GM12878 (cell line): ENCODE measurements at regions not wholly inside any gene's neighbourhood (a gene's known extent, or its start where the extent isn't known, plus 50 kb on each side); places are given as distances from the start of the nearest gene placed in this dataset.

Experiments
- CBX3 ChIP-seq: fragments of 200-600 bp; sonication (generic); IDR thresholded peaks from 2 replicates; pipeline ENCODE4 v1.6.1; 2016; ENCODE audit warnings: low read depth, borderline replicate concordance
- EP300 ChIP-seq, 2 experiments: fragments of 150-350 bp in 1 of 2; IDR thresholded peaks; 2 replicates each; pipeline ENCODE4 v1.6.1; 2011 to 2012; ENCODE audit warnings: low read depth in 2 of 2, low read length in 2 of 2, borderline replicate concordance in 1 of 2, improper control_type of control experiment in 1 of 2, inconsistent platforms in 1 of 2; ENCODE audit not compliant: control insufficient read depth in 1 of 2
- HDAC2 ChIP-seq: fragments of 200-600 bp; sonication (generic); IDR thresholded peaks from 2 replicates; pipeline ENCODE4 v1.6.1; 2017
- POLR2AphosphoS5 ChIP-seq: IDR thresholded peaks from 2 replicates; pipeline ENCODE4 v1.6.1; 2011; ENCODE audit warnings: mild to moderate bottlenecking, low read length, inconsistent platforms
- RFX5 ChIP-seq: IDR thresholded peaks from 2 replicates; pipeline ENCODE4 v1.6.1; 2011; ENCODE audit warnings: low read depth, low read length, improper control_type of control experiment
- ZZZ3 ChIP-seq: IDR thresholded peaks from 2 replicates; pipeline ENCODE4 v1.6.1; 2011; ENCODE audit warnings: low read depth; ENCODE audit not compliant: control insufficient read depth, insufficient read length
- TF ChIP-seq, protein P1 (sequence below), 3 experiments: IDR thresholded peaks in 2 of 3; conservative IDR thresholded peaks in 1 of 3; 2 replicates each; pipeline ENCODE4 v1.5.1; 2011; ENCODE audit warnings: low read depth in 3 of 3, low read length in 3 of 3, mild to moderate bottlenecking in 3 of 3, control low read depth in 2 of 3, moderate library complexity in 2 of 3, inconsistent platforms in 1 of 3, mixed read lengths in 1 of 3; ENCODE audit not compliant: control insufficient read depth in 2 of 3, insufficient read depth in 1 of 3; ENCODE audit errors: extremely low read depth in 1 of 3
- TF ChIP-seq, protein P2 (sequence below): fragments of 450-650 bp; formaldehyde crosslinking; IDR thresholded peaks from 2 replicates; pipeline ENCODE4 v1.5.0; 2022; ENCODE audit warnings: mild to moderate bottlenecking, missing genetic modification characterization
- TF ChIP-seq, protein P3 (sequence below): IDR thresholded peaks from 2 replicates; pipeline ENCODE4 v1.6.1; 2011; ENCODE audit warnings: borderline replicate concordance, low read depth, mild to moderate bottlenecking, moderate library complexity, low read length; ENCODE audit not compliant: insufficient read depth, poor library complexity, severe bottlenecking
- TF ChIP-seq, protein P4 (sequence below): IDR thresholded peaks from 2 replicates; pipeline ENCODE4 v1.6.1; 2011; ENCODE audit warnings: low read depth, low read length, improper control_type of control experiment, borderline replicate concordance
- TF ChIP-seq, protein P5 (sequence below): fragments of 450-650 bp; formaldehyde crosslinking; IDR thresholded peaks from 2 replicates; pipeline ENCODE4 v1.4.0; 2022; ENCODE audit warnings: mild to moderate bottlenecking, moderate library complexity

DNA sequence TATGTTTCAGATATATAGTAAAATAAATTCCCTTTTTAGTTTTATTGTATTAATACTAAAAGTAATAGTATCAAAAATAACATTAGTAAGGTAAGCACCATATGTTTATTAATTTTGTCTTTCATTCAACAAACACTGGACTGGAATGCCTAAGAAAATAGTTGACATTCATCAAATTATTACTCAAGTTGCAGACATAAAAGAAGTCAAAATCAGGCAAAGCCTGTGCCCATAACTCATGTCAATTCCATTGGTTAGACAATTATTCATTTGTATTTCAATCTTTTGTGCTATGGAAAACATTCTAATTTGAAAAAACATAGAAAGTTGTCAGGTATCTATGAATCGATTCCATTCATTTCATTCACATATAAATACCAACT is 158.9 kb downstream of the CEMIP2 start:
- no peak for TF ChIP-seq EP300 (IDR thresholded peaks at IDR 0.05; ENCODE audit: borderline replicate concordance in 1 of 2, control insufficient read depth in 1 of 2, low read depth in 2 of 2, low read length in 2 of 2)
- TF ChIP-seq, protein P1, sequence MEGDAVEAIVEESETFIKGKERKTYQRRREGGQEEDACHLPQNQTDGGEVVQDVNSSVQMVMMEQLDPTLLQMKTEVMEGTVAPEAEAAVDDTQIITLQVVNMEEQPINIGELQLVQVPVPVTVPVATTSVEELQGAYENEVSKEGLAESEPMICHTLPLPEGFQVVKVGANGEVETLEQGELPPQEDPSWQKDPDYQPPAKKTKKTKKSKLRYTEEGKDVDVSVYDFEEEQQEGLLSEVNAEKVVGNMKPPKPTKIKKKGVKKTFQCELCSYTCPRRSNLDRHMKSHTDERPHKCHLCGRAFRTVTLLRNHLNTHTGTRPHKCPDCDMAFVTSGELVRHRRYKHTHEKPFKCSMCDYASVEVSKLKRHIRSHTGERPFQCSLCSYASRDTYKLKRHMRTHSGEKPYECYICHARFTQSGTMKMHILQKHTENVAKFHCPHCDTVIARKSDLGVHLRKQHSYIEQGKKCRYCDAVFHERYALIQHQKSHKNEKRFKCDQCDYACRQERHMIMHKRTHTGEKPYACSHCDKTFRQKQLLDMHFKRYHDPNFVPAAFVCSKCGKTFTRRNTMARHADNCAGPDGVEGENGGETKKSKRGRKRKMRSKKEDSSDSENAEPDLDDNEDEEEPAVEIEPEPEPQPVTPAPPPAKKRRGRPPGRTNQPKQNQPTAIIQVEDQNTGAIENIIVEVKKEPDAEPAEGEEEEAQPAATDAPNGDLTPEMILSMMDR (IDR thresholded peaks at IDR 0.05 in 2 of 3, conservative IDR thresholded peaks at IDR 0.05 in 1 of 3; ENCODE audit: control insufficient read depth in 2 of 3, extremely low read depth in 1 of 3, insufficient read depth in 1 of 3, low read depth in 3 of 3, low read length in 3 of 3): no peak
- TF ChIP-seq, protein P2, sequence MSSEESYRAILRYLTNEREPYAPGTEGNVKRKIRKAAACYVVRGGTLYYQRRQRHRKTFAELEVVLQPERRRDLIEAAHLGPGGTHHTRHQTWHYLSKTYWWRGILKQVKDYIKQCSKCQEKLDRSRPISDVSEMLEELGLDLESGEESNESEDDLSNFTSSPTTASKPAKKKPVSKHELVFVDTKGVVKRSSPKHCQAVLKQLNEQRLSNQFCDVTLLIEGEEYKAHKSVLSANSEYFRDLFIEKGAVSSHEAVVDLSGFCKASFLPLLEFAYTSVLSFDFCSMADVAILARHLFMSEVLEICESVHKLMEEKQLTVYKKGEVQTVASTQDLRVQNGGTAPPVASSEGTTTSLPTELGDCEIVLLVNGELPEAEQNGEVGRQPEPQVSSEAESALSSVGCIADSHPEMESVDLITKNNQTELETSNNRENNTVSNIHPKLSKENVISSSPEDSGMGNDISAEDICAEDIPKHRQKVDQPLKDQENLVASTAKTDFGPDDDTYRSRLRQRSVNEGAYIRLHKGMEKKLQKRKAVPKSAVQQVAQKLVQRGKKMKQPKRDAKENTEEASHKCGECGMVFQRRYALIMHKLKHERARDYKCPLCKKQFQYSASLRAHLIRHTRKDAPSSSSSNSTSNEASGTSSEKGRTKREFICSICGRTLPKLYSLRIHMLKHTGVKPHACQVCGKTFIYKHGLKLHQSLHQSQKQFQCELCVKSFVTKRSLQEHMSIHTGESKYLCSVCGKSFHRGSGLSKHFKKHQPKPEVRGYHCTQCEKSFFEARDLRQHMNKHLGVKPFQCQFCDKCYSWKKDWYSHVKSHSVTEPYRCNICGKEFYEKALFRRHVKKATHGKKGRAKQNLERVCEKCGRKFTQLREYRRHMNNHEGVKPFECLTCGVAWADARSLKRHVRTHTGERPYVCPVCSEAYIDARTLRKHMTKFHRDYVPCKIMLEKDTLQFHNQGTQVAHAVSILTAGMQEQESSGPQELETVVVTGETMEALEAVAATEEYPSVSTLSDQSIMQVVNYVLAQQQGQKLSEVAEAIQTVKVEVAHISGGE: no peak
- TF ChIP-seq POLR2AphosphoS5: no peak
- no peak for TF ChIP-seq ZZZ3
- no peak for TF ChIP-seq RFX5
- TF ChIP-seq, protein P3, sequence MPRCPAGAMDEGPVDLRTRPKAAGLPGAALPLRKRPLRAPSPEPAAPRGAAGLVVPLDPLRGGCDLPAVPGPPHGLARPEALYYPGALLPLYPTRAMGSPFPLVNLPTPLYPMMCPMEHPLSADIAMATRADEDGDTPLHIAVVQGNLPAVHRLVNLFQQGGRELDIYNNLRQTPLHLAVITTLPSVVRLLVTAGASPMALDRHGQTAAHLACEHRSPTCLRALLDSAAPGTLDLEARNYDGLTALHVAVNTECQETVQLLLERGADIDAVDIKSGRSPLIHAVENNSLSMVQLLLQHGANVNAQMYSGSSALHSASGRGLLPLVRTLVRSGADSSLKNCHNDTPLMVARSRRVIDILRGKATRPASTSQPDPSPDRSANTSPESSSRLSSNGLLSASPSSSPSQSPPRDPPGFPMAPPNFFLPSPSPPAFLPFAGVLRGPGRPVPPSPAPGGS: no peak
- TF ChIP-seq, protein P4, sequence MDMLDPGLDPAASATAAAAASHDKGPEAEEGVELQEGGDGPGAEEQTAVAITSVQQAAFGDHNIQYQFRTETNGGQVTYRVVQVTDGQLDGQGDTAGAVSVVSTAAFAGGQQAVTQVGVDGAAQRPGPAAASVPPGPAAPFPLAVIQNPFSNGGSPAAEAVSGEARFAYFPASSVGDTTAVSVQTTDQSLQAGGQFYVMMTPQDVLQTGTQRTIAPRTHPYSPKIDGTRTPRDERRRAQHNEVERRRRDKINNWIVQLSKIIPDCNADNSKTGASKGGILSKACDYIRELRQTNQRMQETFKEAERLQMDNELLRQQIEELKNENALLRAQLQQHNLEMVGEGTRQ: no peak
- TF ChIP-seq, protein P5, sequence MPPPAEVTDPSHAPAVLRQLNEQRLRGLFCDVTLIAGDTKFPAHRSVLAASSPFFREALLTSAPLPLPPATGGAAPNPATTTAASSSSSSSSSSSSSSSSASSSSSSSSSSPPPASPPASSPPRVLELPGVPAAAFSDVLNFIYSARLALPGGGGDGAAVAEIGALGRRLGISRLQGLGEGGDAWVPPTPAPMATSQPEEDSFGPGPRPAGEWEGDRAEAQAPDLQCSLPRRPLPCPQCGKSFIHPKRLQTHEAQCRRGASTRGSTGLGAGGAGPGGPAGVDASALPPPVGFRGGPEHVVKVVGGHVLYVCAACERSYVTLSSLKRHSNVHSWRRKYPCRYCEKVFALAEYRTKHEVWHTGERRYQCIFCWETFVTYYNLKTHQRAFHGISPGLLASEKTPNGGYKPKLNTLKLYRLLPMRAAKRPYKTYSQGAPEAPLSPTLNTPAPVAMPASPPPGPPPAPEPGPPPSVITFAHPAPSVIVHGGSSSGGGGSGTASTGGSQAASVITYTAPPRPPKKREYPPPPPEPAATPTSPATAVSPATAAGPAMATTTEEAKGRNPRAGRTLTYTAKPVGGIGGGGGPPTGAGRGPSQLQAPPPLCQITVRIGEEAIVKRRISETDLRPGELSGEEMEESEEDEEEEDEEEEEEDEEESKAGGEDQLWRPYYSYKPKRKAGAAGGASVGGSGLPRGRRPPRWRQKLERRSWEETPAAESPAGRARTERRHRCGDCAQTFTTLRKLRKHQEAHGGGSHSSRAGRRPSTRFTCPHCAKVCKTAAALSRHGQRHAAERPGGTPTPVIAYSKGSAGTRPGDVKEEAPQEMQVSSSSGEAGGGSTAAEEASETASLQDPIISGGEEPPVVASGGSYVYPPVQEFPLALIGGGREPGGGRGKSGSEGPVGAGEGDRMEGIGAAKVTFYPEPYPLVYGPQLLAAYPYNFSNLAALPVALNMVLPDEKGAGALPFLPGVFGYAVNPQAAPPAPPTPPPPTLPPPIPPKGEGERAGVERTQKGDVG (CRISPR knock-in tag): no peak
- no peak for TF ChIP-seq CBX3
- no peak for TF ChIP-seq HDAC2
